ENCODE measurements at regions not wholly inside any gene's neighbourhood (a gene's known extent, or its start where the extent isn't known, plus 50 kb on each side); places are given as distances from the start of the nearest gene placed in this dataset.

DNA sequence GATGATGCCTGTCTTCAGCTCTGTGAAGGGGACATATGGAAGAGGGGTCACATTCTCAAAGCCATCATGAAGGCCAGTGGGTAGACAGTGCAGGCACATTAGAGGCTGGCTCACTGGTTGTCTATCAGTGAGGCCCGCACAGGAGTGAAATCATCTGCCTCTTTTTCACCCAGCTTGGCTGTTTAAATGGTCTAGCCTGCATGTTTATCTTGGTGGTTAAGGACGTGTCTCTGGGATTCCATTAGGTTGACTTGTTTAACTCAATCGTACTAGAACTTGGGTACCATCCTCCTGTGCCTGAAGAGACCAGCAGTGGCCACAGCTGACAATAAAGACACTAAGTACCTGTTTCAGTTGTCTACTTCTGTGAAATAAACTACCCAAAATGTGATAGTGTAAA lies 219.3 kb downstream of the PLPP3 start:
- DNase-seq (ENCODE audit: unreplicated experiment), result no peak
- no peak overlapping the region for H3K4me3 Mint-ChIP-seq (ENCODE audit: unreplicated experiment)
- BruUV-seq (replicated peaks), result no TSS peak
- H3K36me3 Mint-ChIP-seq (ENCODE audit: insufficient read depth, unreplicated experiment), result no peaks in the 10 kb centered on the region
- H3K4me1 Mint-ChIP-seq (ENCODE audit: insufficient read depth, unreplicated experiment), result peaks cover 5% of the 10 kb centered on the region
- H3K9me3 Mint-ChIP-seq (ENCODE audit: unreplicated experiment), result no peaks in the 10 kb centered on the region
- CTCF ChIA-PET, result interaction anchor here (0.8 kb wide), 1 partner anchor 225 kb away, joined by 3 read pairs; no protein-coding TSS in a partner anchor
- intact Hi-C loops (cut with micrococcal nuclease), result no loop called here
- TF ChIP-seq, protein P1, sequence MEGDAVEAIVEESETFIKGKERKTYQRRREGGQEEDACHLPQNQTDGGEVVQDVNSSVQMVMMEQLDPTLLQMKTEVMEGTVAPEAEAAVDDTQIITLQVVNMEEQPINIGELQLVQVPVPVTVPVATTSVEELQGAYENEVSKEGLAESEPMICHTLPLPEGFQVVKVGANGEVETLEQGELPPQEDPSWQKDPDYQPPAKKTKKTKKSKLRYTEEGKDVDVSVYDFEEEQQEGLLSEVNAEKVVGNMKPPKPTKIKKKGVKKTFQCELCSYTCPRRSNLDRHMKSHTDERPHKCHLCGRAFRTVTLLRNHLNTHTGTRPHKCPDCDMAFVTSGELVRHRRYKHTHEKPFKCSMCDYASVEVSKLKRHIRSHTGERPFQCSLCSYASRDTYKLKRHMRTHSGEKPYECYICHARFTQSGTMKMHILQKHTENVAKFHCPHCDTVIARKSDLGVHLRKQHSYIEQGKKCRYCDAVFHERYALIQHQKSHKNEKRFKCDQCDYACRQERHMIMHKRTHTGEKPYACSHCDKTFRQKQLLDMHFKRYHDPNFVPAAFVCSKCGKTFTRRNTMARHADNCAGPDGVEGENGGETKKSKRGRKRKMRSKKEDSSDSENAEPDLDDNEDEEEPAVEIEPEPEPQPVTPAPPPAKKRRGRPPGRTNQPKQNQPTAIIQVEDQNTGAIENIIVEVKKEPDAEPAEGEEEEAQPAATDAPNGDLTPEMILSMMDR (IDR thresholded peaks at IDR 0.05; ENCODE audit: unreplicated experiment), result no peak
- no peaks in the 10 kb centered on the region for H3K27me3 Mint-ChIP-seq (ENCODE audit: insufficient read depth, unreplicated experiment)
- no peak overlapping the region for H3K27ac Mint-ChIP-seq (ENCODE audit: low read depth, unreplicated experiment)
- POLR2A ChIA-PET, result no interaction called here

DNA sequence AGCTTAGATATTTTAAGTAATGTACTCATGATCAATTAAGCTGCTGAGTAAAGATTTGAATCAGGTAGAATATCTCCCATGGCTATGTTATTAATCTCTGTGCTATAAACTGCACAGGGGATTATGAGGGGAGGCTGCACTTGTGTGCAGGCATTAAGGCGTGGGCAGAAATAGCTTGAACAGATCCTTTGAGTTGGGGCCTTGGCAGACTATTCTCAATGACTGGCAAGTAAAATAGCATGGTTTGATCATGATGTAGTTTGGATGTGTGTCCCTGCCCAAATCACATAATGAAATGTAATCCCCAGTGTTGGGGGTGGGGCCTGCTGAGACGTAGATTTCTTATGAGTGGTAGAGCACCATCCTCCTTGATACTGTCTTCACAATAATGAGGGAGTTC lies 220.3 kb downstream of the PLPP3 start:
- intact Hi-C loops (cut with micrococcal nuclease), result no loop called here
- peaks cover 5% of the 10 kb centered on the region for H3K4me1 Mint-ChIP-seq (ENCODE audit: insufficient read depth, unreplicated experiment)
- CTCF ChIA-PET, result no interaction called here
- no TSS peak for BruUV-seq (replicated peaks)
- no peak for DNase-seq (ENCODE audit: unreplicated experiment)
- no peaks in the 10 kb centered on the region for H3K27me3 Mint-ChIP-seq (ENCODE audit: insufficient read depth, unreplicated experiment)
- H3K4me3 Mint-ChIP-seq (ENCODE audit: unreplicated experiment), result no peak overlapping the region
- no peak overlapping the region for H3K27ac Mint-ChIP-seq (ENCODE audit: low read depth, unreplicated experiment)
- POLR2A ChIA-PET, result no interaction called here
- TF ChIP-seq, protein P1 (IDR thresholded peaks at IDR 0.05; ENCODE audit: unreplicated experiment), result no peak
- H3K36me3 Mint-ChIP-seq (ENCODE audit: insufficient read depth, unreplicated experiment), result no peaks in the 10 kb centered on the region
- H3K9me3 Mint-ChIP-seq (ENCODE audit: unreplicated experiment), result no peaks in the 10 kb centered on the region

DNA sequence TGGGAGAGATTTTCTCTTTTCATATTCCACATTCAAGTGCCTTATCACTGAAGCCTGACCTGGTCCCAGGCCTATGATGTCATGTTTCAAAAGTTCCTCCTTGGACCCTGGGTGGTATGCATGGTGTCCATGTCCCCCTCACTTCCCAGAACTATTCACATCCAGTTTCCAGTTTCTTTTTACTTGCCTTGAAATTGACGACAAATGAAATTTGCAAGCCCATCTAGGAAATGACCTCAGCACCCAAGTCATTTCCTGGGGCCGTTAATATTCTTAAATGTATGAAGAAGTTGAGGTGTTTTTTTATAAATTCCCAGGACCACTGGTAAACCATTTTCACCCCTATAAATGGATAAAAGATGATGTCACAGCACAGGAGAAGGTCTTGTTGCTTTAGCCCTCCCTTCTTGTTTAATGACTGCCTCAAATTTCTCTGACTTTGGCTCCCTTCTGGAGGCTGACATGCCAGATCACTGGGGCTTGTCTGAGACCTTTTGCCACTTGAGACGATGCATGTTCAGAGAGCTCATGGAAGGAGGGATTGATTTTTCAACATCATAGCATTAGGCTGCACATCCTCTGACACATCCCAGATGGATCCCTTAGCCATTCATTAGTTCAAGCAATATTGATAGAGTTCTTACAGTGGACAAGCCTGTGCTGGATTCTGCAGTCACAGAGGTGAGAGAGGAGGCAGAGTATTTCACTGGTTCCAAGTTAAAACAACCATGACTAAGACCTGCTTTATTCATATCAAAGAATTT lies 221.3 kb downstream of the PLPP3 start:
- BruUV-seq (replicated peaks), result no TSS peak

DNA sequence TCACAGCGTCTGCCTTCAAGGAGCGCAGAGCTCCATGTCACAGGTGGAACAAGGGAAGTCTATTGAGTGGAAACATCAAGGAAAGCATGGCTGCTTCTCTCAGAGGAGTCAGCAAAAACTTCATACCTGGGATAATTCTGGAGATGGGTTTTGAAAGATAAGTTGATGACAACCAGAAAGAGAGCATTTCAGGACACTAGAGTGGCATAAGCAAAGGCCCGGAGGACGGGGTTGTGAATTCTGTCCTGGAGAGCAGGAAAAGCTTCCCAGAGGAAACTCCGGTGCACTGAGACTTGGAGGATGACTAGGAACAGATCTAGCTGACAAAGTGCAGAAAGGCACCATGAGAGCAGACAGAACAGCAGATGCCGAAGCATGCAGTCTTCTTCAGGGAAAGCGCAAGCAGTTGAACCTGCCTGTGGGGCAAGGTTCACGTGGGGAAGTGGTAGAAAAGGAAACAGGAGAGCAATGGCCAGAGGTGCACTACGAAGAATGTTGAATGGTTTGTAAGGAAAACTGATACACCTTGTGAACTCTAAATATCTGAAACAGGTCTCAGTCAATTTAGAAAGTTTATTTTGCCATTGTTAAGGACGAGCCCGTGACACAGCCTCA lies 222.9 kb downstream of the PLPP3 start:
- no peaks in the 10 kb centered on the region for H3K9me3 Mint-ChIP-seq (ENCODE audit: unreplicated experiment)
- H3K4me3 Mint-ChIP-seq (ENCODE audit: unreplicated experiment), result no peak overlapping the region
- no TSS peak for BruUV-seq (replicated peaks)
- POLR2A ChIA-PET, result no interaction called here
- no peak overlapping the region for H3K27ac Mint-ChIP-seq (ENCODE audit: low read depth, unreplicated experiment)
- no peaks in the 10 kb centered on the region for H3K4me1 Mint-ChIP-seq (ENCODE audit: insufficient read depth, unreplicated experiment)
- H3K27me3 Mint-ChIP-seq (ENCODE audit: insufficient read depth, unreplicated experiment), result no peaks in the 10 kb centered on the region
- H3K36me3 Mint-ChIP-seq (ENCODE audit: insufficient read depth, unreplicated experiment), result no peaks in the 10 kb centered on the region
- CTCF ChIA-PET, result no interaction called here
- TF ChIP-seq, protein P1 (IDR thresholded peaks at IDR 0.05; ENCODE audit: unreplicated experiment), result no peak
- intact Hi-C loops (cut with micrococcal nuclease), result no loop called here
- no peak for DNase-seq (ENCODE audit: unreplicated experiment)

More for the DNA sequence above, 221.3 kb downstream of the PLPP3 start:
- Mint-ChIP-seq H3K4me3 (ENCODE audit: unreplicated experiment) (no peak overlapping the region), H3K27ac (ENCODE audit: low read depth, unreplicated experiment) (no peak overlapping the region), H3K4me1 (ENCODE audit: insufficient read depth, unreplicated experiment) (peaks cover 5% of the 10 kb centered on the region), H3K36me3 (ENCODE audit: insufficient read depth, unreplicated experiment) (no peaks in the 10 kb centered on the region), H3K9me3 (ENCODE audit: unreplicated experiment) (no peaks in the 10 kb centered on the region), H3K27me3 (ENCODE audit: insufficient read depth, unreplicated experiment) (no peaks in the 10 kb centered on the region)
- ChIA-PET POLR2A (interaction anchor here (0.6 kb wide), 1 partner anchor 1680 kb away, joined by 3 read pairs; no protein-coding TSS in a partner anchor), CTCF (no interaction called here)
- TF ChIP-seq, protein P1 (IDR thresholded peaks at IDR 0.05; ENCODE audit: unreplicated experiment), result no peak
- intact Hi-C loops (cut with micrococcal nuclease), result no loop called here
- no peak for DNase-seq (ENCODE audit: unreplicated experiment)

Data from MCF 10A (cell line).